GM11168 (cell line): ENCODE measurements at regions not wholly inside any gene's neighbourhood (a gene's known extent, or its start where the extent isn't known, plus 50 kb on each side); places are given as distances from the start of the nearest gene placed in this dataset.

Experiments
- in situ Hi-C: fragments of 300-500 bp; cut with MboI; formaldehyde crosslinking; loops from one replicate; pipeline ENCODE4 v1.12.0; 2022; ENCODE audit warnings: low sequenced_read_pairs; ENCODE audit not compliant: unreplicated experiment

GRCh38 chrY:21138056-21138758, 372.9 kb upstream of the RBMY1B start:
- in situ Hi-C loops: no loop called here

- in situ Hi-C loops: no loop called here
These were observed 364.8 kb upstream of the RBMY1B start for GRCh38 chrY:21146331-21146730.

GRCh38 chrY:21149971-21150370, 361.2 kb upstream of the RBMY1B start:
- in situ Hi-C loops: no loop called here

GRCh38 chrY:21169821-21170220, 341.3 kb upstream of the RBMY1B start:
- in situ Hi-C loops: no loop called here

- in situ Hi-C loops: no loop called here
These were observed 336.3 kb upstream of the RBMY1B start for GRCh38 chrY:21174697-21175463.

GRCh38 chrY:21175505-21175904, 335.6 kb upstream of the RBMY1B start:
- in situ Hi-C loops: no loop called here

- in situ Hi-C loops: no loop called here
These were observed 333.8 kb upstream of the RBMY1B start for GRCh38 chrY:21177306-21177800.

- in situ Hi-C loops: no loop called here
These were observed 332.9 kb upstream of the RBMY1B start for GRCh38 chrY:21178281-21178680.

- in situ Hi-C loops: no loop called here
These were observed 330.2 kb upstream of the RBMY1B start for GRCh38 chrY:21180921-21181320.

GRCh38 chrY:21184271-21184670, 326.9 kb upstream of the RBMY1B start:
- in situ Hi-C loops: no loop called here

GRCh38 chrY:21185419-21186105, 325.6 kb upstream of the RBMY1B start:
- in situ Hi-C loops: no loop called here

- in situ Hi-C loops: no loop called here
These were observed 318.4 kb upstream of the RBMY1B start for GRCh38 chrY:21192694-21193093.

- in situ Hi-C loops: no loop called here
These were observed 310.9 kb upstream of the RBMY1B start for GRCh38 chrY:21200246-21200645.

GRCh38 chrY:21227849-21228248, 283.3 kb upstream of the RBMY1B start:
- in situ Hi-C loops: no loop called here

GRCh38 chrY:21240221-21240620, 270.9 kb upstream of the RBMY1B start:
- in situ Hi-C loops: no loop called here

- in situ Hi-C loops: no loop called here
These were observed 270.4 kb upstream of the RBMY1B start for GRCh38 chrY:21240662-21241310.

GRCh38 chrY:21242793-21243192, 268.3 kb upstream of the RBMY1B start:
- in situ Hi-C loops: no loop called here

GRCh38 chrY:21246780-21247179, 264.4 kb upstream of the RBMY1B start:
- in situ Hi-C loops: no loop called here

- in situ Hi-C loops: no loop called here
These were observed 262.5 kb upstream of the RBMY1B start for GRCh38 chrY:21248591-21248990.

GRCh38 chrY:21253455-21254248, 257.5 kb upstream of the RBMY1B start:
- in situ Hi-C loops: loop anchor here (25.0 kb wide), 1 partner anchor 266 kb away; no protein-coding TSS in a partner anchor
